SKM-1 (cell line): ENCODE measurements at regions not wholly inside any gene's neighbourhood (a gene's known extent, or its start where the extent isn't known, plus 50 kb on each side); places are given as distances from the start of the nearest gene placed in this dataset.

Source experiments
- DNase-seq: peaks from one replicate; lab custom pipeline; 2025; ENCODE audit not compliant: unreplicated experiment; lab: John Stamatoyannopoulos, UW

GRCh38 chr15:70476441-70476840, 286.9 kb downstream of the UACA start:
- no peak for DNase-seq

GRCh38 chr15:70475921-70476320, 287.4 kb downstream of the UACA start:
- no peak for DNase-seq

- no peak for DNase-seq
Observed at GRCh38 chr15:70475407-70475781, 288.0 kb downstream of the UACA start.

- no peak for DNase-seq
Observed at GRCh38 chr15:70474471-70475406, 288.6 kb downstream of the UACA start.

- DNase-seq = no peak
Observed at GRCh38 chr15:70473581-70474370, 289.6 kb downstream of the UACA start.

- no peak for DNase-seq
Observed at GRCh38 chr15:70471517-70471916, 291.8 kb downstream of the UACA start.

- no peak for DNase-seq
Observed at GRCh38 chr15:70470556-70471191, 292.7 kb downstream of the UACA start.

GRCh38 chr15:70469651-70470555, 293.5 kb downstream of the UACA start:
- DNase-seq = no peak

- DNase-seq = no peak
Observed at GRCh38 chr15:70469182-70469581, 294.2 kb downstream of the UACA start.

GRCh38 chr15:70466895-70467529, 296.3 kb downstream of the UACA start:
- peak; percentile 50 for DNase-seq

GRCh38 chr15:70466305-70466704, 297.1 kb downstream of the UACA start:
- no peak for DNase-seq

GRCh38 chr15:70465812-70466211, 297.5 kb downstream of the UACA start:
- DNase-seq = no peak

- DNase-seq = peak; percentile 62
Observed at GRCh38 chr15:70463453-70463834, 299.9 kb downstream of the UACA start.

GRCh38 chr15:70461992-70462391, 301.4 kb downstream of the UACA start:
- DNase-seq = no peak

GRCh38 chr15:70461017-70461416, 302.3 kb downstream of the UACA start:
- DNase-seq = no peak

GRCh38 chr15:70459312-70459711, 304.0 kb downstream of the UACA start:
- DNase-seq = no peak

GRCh38 chr15:70453766-70454165, 309.6 kb downstream of the UACA start:
- DNase-seq = no peak

- DNase-seq = no peak
Observed at GRCh38 chr15:70453238-70453637, 310.1 kb downstream of the UACA start.

GRCh38 chr15:70451821-70452653, 311.3 kb downstream of the UACA start:
- DNase-seq = no peak
